ENCODE measurements at regions not wholly inside any gene's neighbourhood (a gene's known extent, or its start where the extent isn't known, plus 50 kb on each side); places are given as distances from the start of the nearest gene placed in this dataset.

DNA sequence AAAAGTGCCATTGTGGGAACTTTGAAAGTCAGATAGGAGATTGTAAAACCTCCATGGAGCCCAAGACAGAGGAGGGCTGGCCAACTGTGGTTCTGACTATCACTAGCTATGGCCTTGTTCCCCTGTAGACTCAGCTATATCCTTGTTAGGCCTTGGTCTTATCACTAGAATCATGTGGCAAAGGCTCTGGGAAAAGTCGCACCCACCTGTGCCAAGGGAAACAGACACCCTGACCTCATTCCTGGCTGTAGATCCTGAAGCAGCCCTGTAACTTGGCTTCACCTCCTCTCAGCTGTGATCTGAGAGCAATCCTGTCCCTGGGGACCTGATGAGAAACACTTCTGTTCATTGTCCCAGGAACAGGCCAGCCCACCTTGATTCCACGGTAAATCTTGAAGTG, 566.2 kb downstream of the TMEM135 start:
- TF ChIP-seq, protein P1, sequence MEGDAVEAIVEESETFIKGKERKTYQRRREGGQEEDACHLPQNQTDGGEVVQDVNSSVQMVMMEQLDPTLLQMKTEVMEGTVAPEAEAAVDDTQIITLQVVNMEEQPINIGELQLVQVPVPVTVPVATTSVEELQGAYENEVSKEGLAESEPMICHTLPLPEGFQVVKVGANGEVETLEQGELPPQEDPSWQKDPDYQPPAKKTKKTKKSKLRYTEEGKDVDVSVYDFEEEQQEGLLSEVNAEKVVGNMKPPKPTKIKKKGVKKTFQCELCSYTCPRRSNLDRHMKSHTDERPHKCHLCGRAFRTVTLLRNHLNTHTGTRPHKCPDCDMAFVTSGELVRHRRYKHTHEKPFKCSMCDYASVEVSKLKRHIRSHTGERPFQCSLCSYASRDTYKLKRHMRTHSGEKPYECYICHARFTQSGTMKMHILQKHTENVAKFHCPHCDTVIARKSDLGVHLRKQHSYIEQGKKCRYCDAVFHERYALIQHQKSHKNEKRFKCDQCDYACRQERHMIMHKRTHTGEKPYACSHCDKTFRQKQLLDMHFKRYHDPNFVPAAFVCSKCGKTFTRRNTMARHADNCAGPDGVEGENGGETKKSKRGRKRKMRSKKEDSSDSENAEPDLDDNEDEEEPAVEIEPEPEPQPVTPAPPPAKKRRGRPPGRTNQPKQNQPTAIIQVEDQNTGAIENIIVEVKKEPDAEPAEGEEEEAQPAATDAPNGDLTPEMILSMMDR (conservative IDR thresholded peaks at IDR 0.05; ENCODE audit: low read depth in 2 of 2) = no peak
- TF ChIP-seq EZH2 (IDR thresholded peaks at IDR 0.05; ENCODE audit: low read depth, unreplicated experiment) = no peak

Data from GM23338 (cell line).